Nephron progenitor cell (in vitro differentiated cells): ENCODE measurements at regions not wholly inside any gene's neighbourhood (a gene's known extent, or its start where the extent isn't known, plus 50 kb on each side); places are given as distances from the start of the nearest gene placed in this dataset.

ENCODE experiments used
- DNase-seq: peaks from one replicate; pipeline ENCODE4 v3.0.0; 2021
- H3K27ac Mint-ChIP-seq: 2 replicates; pipeline ENCODE4 v1.8.0; 2021; ENCODE audit warnings: mild to moderate bottlenecking, moderate library complexity, mixed read lengths
- H3K27me3 Mint-ChIP-seq: 2 replicates; pipeline ENCODE4 v1.8.0; 2021; ENCODE audit warnings: mild to moderate bottlenecking, low read depth, mixed read lengths; ENCODE audit not compliant: poor library complexity
- H3K36me3 Mint-ChIP-seq: 2 replicates; pipeline ENCODE4 v1.8.0; 2021; ENCODE audit warnings: low read depth, mixed read lengths
- H3K4me1 Mint-ChIP-seq: 2 replicates; pipeline ENCODE4 v1.8.0; 2021; ENCODE audit warnings: mixed read lengths
- H3K4me3 Mint-ChIP-seq: 2 replicates; pipeline ENCODE4 v1.8.0; 2021; ENCODE audit warnings: mild to moderate bottlenecking, moderate library complexity, mixed read lengths
- H3K9me3 Mint-ChIP-seq: 2 replicates; pipeline ENCODE4 v1.8.0; 2021; ENCODE audit warnings: mild to moderate bottlenecking, moderate library complexity, mixed read lengths
- CTCF ChIP-seq: fragments of 200-600 bp; sonication (generic); IDR thresholded peaks from 2 replicates; pipeline ENCODE4 v1.5.0; 2021; ENCODE audit warnings: antibody characterized with exemption

- DNase-seq = no peak
- no peaks in the 10 kb centered on the region for H3K4me1 Mint-ChIP-seq
- H3K4me3 Mint-ChIP-seq = no peak overlapping the region
- TF ChIP-seq CTCF = no peak
- no peaks in the 10 kb centered on the region for H3K9me3 Mint-ChIP-seq
- H3K27ac Mint-ChIP-seq = no peak overlapping the region
- H3K36me3 Mint-ChIP-seq = no peaks in the 10 kb centered on the region
- no peaks in the 10 kb centered on the region for H3K27me3 Mint-ChIP-seq
Observed at GRCh38 chr11:103696123-103696522, 340.3 kb upstream of the DDI1 start.

- Mint-ChIP-seq H3K27ac (no peak overlapping the region), H3K4me3 (no peak overlapping the region), H3K9me3 (no peaks in the 10 kb centered on the region)
Observed at GRCh38 chr11:103699216-103699615, 337.2 kb upstream of the DDI1 start.

GRCh38 chr11:103699656-103700055, 336.8 kb upstream of the DDI1 start:
- Mint-ChIP-seq H3K9me3 (no peaks in the 10 kb centered on the region), H3K36me3 (no peaks in the 10 kb centered on the region)

More at GRCh38 chr11:103699216-103699615, 337.2 kb upstream of the DDI1 start:
- no peaks in the 10 kb centered on the region for H3K36me3 Mint-ChIP-seq
- H3K27me3 Mint-ChIP-seq = no peaks in the 10 kb centered on the region
- no peak for DNase-seq
- H3K4me1 Mint-ChIP-seq = no peaks in the 10 kb centered on the region
- no peak for TF ChIP-seq CTCF

GRCh38 chr11:103700622-103701021, 335.8 kb upstream of the DDI1 start:
- Mint-ChIP-seq H3K36me3 (no peaks in the 10 kb centered on the region), H3K9me3 (no peaks in the 10 kb centered on the region), H3K4me3 (no peak overlapping the region), H3K4me1 (no peaks in the 10 kb centered on the region), H3K27me3 (no peaks in the 10 kb centered on the region), H3K27ac (no peak overlapping the region)
- no peak for DNase-seq
- TF ChIP-seq CTCF = no peak

More at GRCh38 chr11:103699656-103700055, 336.8 kb upstream of the DDI1 start:
- Mint-ChIP-seq H3K4me1 (no peaks in the 10 kb centered on the region), H3K4me3 (no peak overlapping the region), H3K27me3 (no peaks in the 10 kb centered on the region), H3K27ac (no peak overlapping the region)
- TF ChIP-seq CTCF = no peak
- no peak for DNase-seq

- Mint-ChIP-seq H3K4me1 (no peaks in the 10 kb centered on the region), H3K9me3 (no peaks in the 10 kb centered on the region), H3K36me3 (no peaks in the 10 kb centered on the region), H3K4me3 (no peak overlapping the region), H3K27me3 (no peaks in the 10 kb centered on the region), H3K27ac (no peak overlapping the region)
- no peak for TF ChIP-seq CTCF
- no peak for DNase-seq
Observed at GRCh38 chr11:103703437-103703836, 333.0 kb upstream of the DDI1 start.

- no peaks in the 10 kb centered on the region for H3K4me1 Mint-ChIP-seq
- no peaks in the 10 kb centered on the region for H3K9me3 Mint-ChIP-seq
Observed at GRCh38 chr11:103703954-103704353, 332.5 kb upstream of the DDI1 start.

More at GRCh38 chr11:103703954-103704353, 332.5 kb upstream of the DDI1 start:
- Mint-ChIP-seq H3K36me3 (no peaks in the 10 kb centered on the region), H3K27ac (no peak overlapping the region), H3K4me3 (no peak overlapping the region), H3K27me3 (no peaks in the 10 kb centered on the region)
- no peak for DNase-seq
- no peak for TF ChIP-seq CTCF
